GM12875 (cell line): ENCODE measurements at regions not wholly inside any gene's neighbourhood (a gene's known extent, or its start where the extent isn't known, plus 50 kb on each side); places are given as distances from the start of the nearest gene placed in this dataset.

ENCODE experiments used
- H3K4me3 ChIP-seq: one replicate; pipeline ENCODE4 v1.5.1; 2011; ENCODE audit warnings: low read depth, low read length, control low read depth
- CTCF ChIP-seq: IDR thresholded peaks from 2 replicates; pipeline ENCODE4 v1.5.1; 2011; ENCODE audit warnings: low read depth, mild to moderate bottlenecking, control low read depth, inconsistent platforms, low read length, moderate library complexity, borderline replicate concordance; ENCODE audit not compliant: insufficient read depth

- H3K4me3 ChIP-seq: no peak overlapping the region
- no peak for TF ChIP-seq CTCF
Measured at GRCh38 chr4:18566970-18567799, 545.6 kb upstream of the LCORL start.

GRCh38 chr4:18559492-18559891 lies 537.9 kb upstream of the LCORL start:
- no peak for TF ChIP-seq CTCF
- no peak overlapping the region for H3K4me3 ChIP-seq

GRCh38 chr4:18556402-18556801 lies 534.8 kb upstream of the LCORL start:
- TF ChIP-seq CTCF: no peak
- no peak overlapping the region for H3K4me3 ChIP-seq

- TF ChIP-seq CTCF: no peak
Measured at GRCh38 chr4:18540349-18540748, 518.8 kb upstream of the LCORL start.

GRCh38 chr4:18538121-18538520 lies 516.6 kb upstream of the LCORL start:
- H3K4me3 ChIP-seq: no peak overlapping the region
- TF ChIP-seq CTCF: no peak

More at GRCh38 chr4:18540349-18540748, 518.8 kb upstream of the LCORL start:
- H3K4me3 ChIP-seq: no peak overlapping the region

GRCh38 chr4:18536428-18536827 lies 514.9 kb upstream of the LCORL start:
- TF ChIP-seq CTCF: no peak

GRCh38 chr4:18535948-18536347 lies 514.4 kb upstream of the LCORL start:
- no peak for TF ChIP-seq CTCF
- no peak overlapping the region for H3K4me3 ChIP-seq

More at GRCh38 chr4:18536428-18536827, 514.9 kb upstream of the LCORL start:
- H3K4me3 ChIP-seq: no peak overlapping the region
